Mesenchymal stem cell (in vitro differentiated cells and primary cell): ENCODE measurements at regions not wholly inside any gene's neighbourhood (a gene's known extent, or its start where the extent isn't known, plus 50 kb on each side); places are given as distances from the start of the nearest gene placed in this dataset.
A peak's percentile ranks its signal among the peaks of the same experiment; 100 is the strongest.

Experiments
- DNase-seq: peaks from one replicate; pipeline ENCODE4 v3.0.0-alpha.2; 2013
- H2AFZ ChIP-seq: one replicate; pipeline ENCODE4 v1.6.1; 2013; ENCODE audit warnings: low read depth, mild to moderate bottlenecking, control low read depth, inconsistent platforms, low read length, moderate library complexity
- H2AK5ac ChIP-seq: 2 replicates; pipeline ENCODE4 v1.6.1; 2013; ENCODE audit warnings: low read length, moderate library complexity, mild to moderate bottlenecking, inconsistent platforms; ENCODE audit not compliant: severe bottlenecking
- H2BK120ac ChIP-seq: one replicate; pipeline ENCODE4 v1.6.1; 2013; ENCODE audit warnings: low read depth, mild to moderate bottlenecking, inconsistent platforms, low read length, moderate library complexity
- H2BK12ac ChIP-seq, 2 experiments: one replicate each; pipeline ENCODE4 v1.6.1; 2013; ENCODE audit warnings: inconsistent platforms in 2 of 2, low read length in 2 of 2, mild to moderate bottlenecking in 2 of 2, moderate library complexity in 2 of 2, control low read depth in 1 of 2
- H2BK15ac ChIP-seq: one replicate; pipeline ENCODE4 v1.6.1; 2013; ENCODE audit warnings: mild to moderate bottlenecking, low read depth, inconsistent platforms; ENCODE audit not compliant: poor library complexity, severe bottlenecking
- H2BK5ac ChIP-seq: 2 replicates; pipeline ENCODE4 v1.6.1; 2013; ENCODE audit warnings: low read depth, mild to moderate bottlenecking, low read length, control low read depth, inconsistent platforms; ENCODE audit not compliant: poor library complexity, severe bottlenecking
- H3K14ac ChIP-seq, 2 experiments: one replicate each; pipeline ENCODE4 v1.6.1; 2013; ENCODE audit warnings: inconsistent platforms in 2 of 2, low read length in 2 of 2, control low read depth in 1 of 2, mild to moderate bottlenecking in 1 of 2, moderate library complexity in 1 of 2
- H3K18ac ChIP-seq, 2 experiments: one replicate each; pipeline ENCODE4 v1.6.1; 2013; ENCODE audit warnings: inconsistent platforms in 2 of 2, low read length in 2 of 2, control low read depth in 1 of 2, low read depth in 1 of 2, mild to moderate bottlenecking in 1 of 2
- H3K23ac ChIP-seq, 2 experiments: one replicate each; pipeline ENCODE4 v1.6.1; 2013; ENCODE audit warnings: inconsistent platforms in 2 of 2, low read length in 2 of 2, mild to moderate bottlenecking in 2 of 2, moderate library complexity in 2 of 2, control low read depth in 1 of 2
- H3K27ac ChIP-seq: 2 replicates; pipeline ENCODE4 v1.5.1; 2013; ENCODE audit warnings: mild to moderate bottlenecking, moderate library complexity, low read length, control low read depth, inconsistent platforms; ENCODE audit not compliant: poor library complexity, severe bottlenecking
- H3K27me3 ChIP-seq, 2 experiments: 2 replicates each; pipeline versions ENCODE4 v1.6.1 to v1.7.0; 2013; ENCODE audit warnings: low read length in 2 of 2, mild to moderate bottlenecking in 2 of 2, moderate library complexity in 2 of 2, control low read depth in 1 of 2, inconsistent platforms in 1 of 2; ENCODE audit not compliant: control insufficient read depth in 1 of 2, insufficient read depth in 1 of 2
- H3K36me3 ChIP-seq, 2 experiments: 2 replicates each; pipeline versions ENCODE4 v1.6.1 to v1.7.0; 2013; ENCODE audit warnings: low read length in 2 of 2, control low read depth in 1 of 2, inconsistent platforms in 1 of 2, low read depth in 1 of 2, mild to moderate bottlenecking in 1 of 2; ENCODE audit not compliant: insufficient read depth in 2 of 2, control insufficient read depth in 1 of 2
- H3K4ac ChIP-seq, 2 experiments: one replicate each; pipeline ENCODE4 v1.6.1; 2013; ENCODE audit warnings: inconsistent platforms in 2 of 2, low read length in 2 of 2, mild to moderate bottlenecking in 2 of 2, moderate library complexity in 2 of 2, control low read depth in 1 of 2, low read depth in 1 of 2
- H3K4me1 ChIP-seq: 2 replicates; pipeline ENCODE4 v1.6.1; 2013; ENCODE audit warnings: low read depth, low read length, control low read depth; ENCODE audit not compliant: control insufficient read depth, insufficient read depth
- H3K4me2 ChIP-seq: 2 replicates; pipeline ENCODE4 v1.6.1; 2013; ENCODE audit warnings: low read length, mild to moderate bottlenecking, inconsistent platforms; ENCODE audit not compliant: poor library complexity, severe bottlenecking
- H3K4me3 ChIP-seq, 2 experiments: 2 replicates each; pipeline versions ENCODE4 v1.5.1 to v1.7.0; 2013; ENCODE audit warnings: low read length in 2 of 2, mild to moderate bottlenecking in 2 of 2, control low read depth in 1 of 2, low read depth in 1 of 2; ENCODE audit not compliant: insufficient read depth in 1 of 2
- H3K79me1 ChIP-seq: replicated peaks from 2 replicates; pipeline ENCODE4 v1.6.1; 2013; ENCODE audit warnings: mild to moderate bottlenecking, control low read depth, low read length, inconsistent platforms; ENCODE audit not compliant: poor library complexity, severe bottlenecking
- H3K9ac ChIP-seq: 2 replicates; pipeline ENCODE4 v1.7.0; 2013; ENCODE audit warnings: mild to moderate bottlenecking, low read length, moderate library complexity
- H3K9me3 ChIP-seq: 2 replicates; pipeline ENCODE4 v1.7.0; 2013; ENCODE audit warnings: mild to moderate bottlenecking, low read length; ENCODE audit not compliant: control insufficient read depth
- H4K8ac ChIP-seq: one replicate; pipeline ENCODE4 v1.6.1; 2013; ENCODE audit warnings: inconsistent platforms, mild to moderate bottlenecking, low read length, moderate library complexity
- H4K91ac ChIP-seq: one replicate; pipeline ENCODE4 v1.6.1; 2013; ENCODE audit warnings: mild to moderate bottlenecking, low read length, inconsistent platforms
- WGBS: methylation state at CpG from one replicate; pipeline ENCODE4 v1.1.7; 2013; ENCODE audit warnings: mixed read lengths; 5-methylcytosine and 5-hydroxymethylcytosine counted together

DNA sequence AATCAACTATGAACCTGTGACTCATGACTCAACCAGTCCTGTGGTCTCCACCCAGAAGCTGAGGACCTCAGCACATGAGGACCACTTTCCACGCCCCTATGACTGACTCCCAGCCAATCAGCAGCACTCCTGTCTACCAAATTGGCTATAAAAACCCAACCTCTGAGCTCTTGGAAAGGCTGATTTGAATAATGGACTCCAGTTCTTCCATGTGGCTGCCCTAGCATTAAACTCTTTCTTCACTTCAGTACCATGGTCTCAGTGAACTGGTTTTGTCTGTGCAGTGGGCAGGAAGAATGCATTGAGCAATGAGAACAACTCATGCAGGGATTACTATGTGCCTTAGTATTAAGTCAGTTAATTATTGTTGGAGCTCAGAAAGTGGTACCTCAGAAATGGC, 78.3 kb downstream of the CMPK2 start:
- H2AK5ac ChIP-seq = no peak overlapping the region
- H4K91ac ChIP-seq = no peak overlapping the region
- H3K9ac ChIP-seq = no peak overlapping the region
- WGBS = 61% methylated on average over 1 of the region's 1 CpG
- no peak overlapping the region for H3K14ac ChIP-seq
- peaks cover 0 to 3% of the 10 kb centered on the region in 2 experiments for H3K27me3 ChIP-seq
- no peak overlapping the region for H2BK12ac ChIP-seq
- no peak overlapping the region for H3K23ac ChIP-seq
- no peak overlapping the region for H2BK120ac ChIP-seq
- H3K4me1 ChIP-seq = no peaks in the 10 kb centered on the region
- no peak overlapping the region for H4K8ac ChIP-seq
- no peak overlapping the region for H3K4ac ChIP-seq
- no peaks in the 10 kb centered on the region for H3K79me1 ChIP-seq
- H2BK5ac ChIP-seq = no peak overlapping the region
- no peaks in the 10 kb centered on the region for H3K9me3 ChIP-seq
- no peak overlapping the region for H3K4me3 ChIP-seq
- no peak overlapping the region for H3K18ac ChIP-seq
- H3K36me3 ChIP-seq = no peaks in the 10 kb centered on the region
- DNase-seq = no peak
- H2BK15ac ChIP-seq = no peak overlapping the region
- no peak overlapping the region for H2AFZ ChIP-seq
- no peak overlapping the region for H3K27ac ChIP-seq
- H3K4me2 ChIP-seq = no peak overlapping the region

DNA sequence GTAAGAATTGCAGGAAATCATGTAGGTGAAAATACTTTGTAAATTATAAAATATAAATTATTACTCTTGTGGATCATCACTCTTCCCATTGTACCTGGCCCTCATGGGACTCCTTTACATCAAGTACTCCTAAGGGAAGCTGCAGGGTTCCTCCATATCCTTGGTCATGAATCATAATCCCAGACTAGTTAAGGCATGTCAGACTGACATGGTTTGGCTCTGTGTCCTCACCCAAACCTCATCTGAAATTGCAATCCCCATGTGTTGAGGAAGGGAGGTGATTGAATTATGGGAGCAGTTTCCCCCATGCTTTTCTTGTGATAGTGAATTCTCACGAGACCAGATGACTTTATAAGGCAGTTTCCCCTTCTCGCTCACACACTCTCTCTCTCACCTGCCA, 77.1 kb downstream of the CMPK2 start:
- Histone ChIP-seq H3K14ac (no peak overlapping the region), H3K23ac (no peak overlapping the region), H3K4me3 (no peak overlapping the region), H3K9ac (no peak overlapping the region), H3K36me3 (no peaks in the 10 kb centered on the region), H3K4ac (no peak overlapping the region), H2BK120ac (no peak overlapping the region), H3K4me1 (no peaks in the 10 kb centered on the region), H2AFZ (no peak overlapping the region), H2BK15ac (no peak overlapping the region), H3K4me2 (no peak overlapping the region), H4K91ac (no peak overlapping the region), H3K27me3 (peaks cover 0 to 3% of the 10 kb centered on the region in 2 experiments), H2BK12ac (no peak overlapping the region), H3K9me3 (no peaks in the 10 kb centered on the region), H2AK5ac (no peak overlapping the region), H4K8ac (no peak overlapping the region), H3K27ac (no peak overlapping the region), H3K18ac (no peak overlapping the region), H3K79me1 (no peaks in the 10 kb centered on the region), H2BK5ac (no peak overlapping the region)
- 92% methylated on average over 2 of the region's 2 CpGs for WGBS
- no peak for DNase-seq

- Histone ChIP-seq H3K23ac (no peak overlapping the region), H3K14ac (peak overlapping the region in 1 of 2 experiments; percentile 70)
- 91% methylated on average over 4 of the region's 6 CpGs for WGBS
Observed at GRCh38 chr2:6789559-6790138, 76.1 kb downstream of the CMPK2 start.

DNA sequence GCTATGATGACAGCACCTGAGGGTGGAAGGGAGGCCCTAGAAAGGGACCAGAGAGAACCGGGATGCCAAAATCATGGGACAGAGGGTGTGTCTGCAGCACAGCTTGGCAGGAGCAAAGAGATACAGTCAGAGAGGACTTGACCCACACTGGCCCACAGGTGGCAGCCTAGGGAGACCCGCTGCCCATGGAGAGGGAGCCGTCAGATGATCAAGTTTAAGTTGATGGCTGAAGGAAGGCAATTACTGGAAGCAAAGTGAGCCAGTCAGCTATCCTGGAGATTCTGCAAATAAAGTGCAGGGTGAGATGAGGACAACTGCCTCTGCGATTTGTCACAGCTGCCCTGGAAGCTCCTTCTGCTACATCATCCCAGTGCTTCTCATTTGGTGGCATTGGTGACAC, 74.0 kb downstream of the CMPK2 start:
- H3K14ac ChIP-seq = peak overlapping the region in 1 of 2 experiments; percentile 45
- no peak overlapping the region for H3K4me2 ChIP-seq
- no peak overlapping the region for H3K23ac ChIP-seq
- H2AFZ ChIP-seq = peak overlapping the region; percentile 64
- no peak overlapping the region for H3K4me3 ChIP-seq
- H2BK5ac ChIP-seq = no peak overlapping the region
- no peak overlapping the region for H2BK120ac ChIP-seq
- H3K4me1 ChIP-seq = no peaks in the 10 kb centered on the region
- H3K9me3 ChIP-seq = no peaks in the 10 kb centered on the region
- H3K36me3 ChIP-seq = no peaks in the 10 kb centered on the region
- no peak overlapping the region for H4K91ac ChIP-seq
- no peak overlapping the region for H2BK12ac ChIP-seq
- no peak overlapping the region for H3K4ac ChIP-seq
- no peak overlapping the region for H3K9ac ChIP-seq
- peaks cover 0 to 3% of the 10 kb centered on the region in 2 experiments for H3K27me3 ChIP-seq
- no peak overlapping the region for H3K18ac ChIP-seq
- H4K8ac ChIP-seq = no peak overlapping the region
- no peaks in the 10 kb centered on the region for H3K79me1 ChIP-seq
- no peak overlapping the region for H2BK15ac ChIP-seq
- no peak for DNase-seq
- no peak overlapping the region for H2AK5ac ChIP-seq
- no peak overlapping the region for H3K27ac ChIP-seq
- WGBS = 65% methylated on average over 4 of the region's 4 CpGs

More at GRCh38 chr2:6789559-6790138, 76.1 kb downstream of the CMPK2 start:
- Histone ChIP-seq H3K4me2 (no peak overlapping the region), H3K4me3 (no peak overlapping the region), H2BK5ac (no peak overlapping the region), H3K4ac (no peak overlapping the region), H2AFZ (no peak overlapping the region), H3K27ac (no peak overlapping the region), H2BK120ac (no peak overlapping the region), H3K27me3 (peaks cover 0 to 3% of the 10 kb centered on the region in 2 experiments), H2AK5ac (no peak overlapping the region), H3K36me3 (no peaks in the 10 kb centered on the region), H4K8ac (no peak overlapping the region), H3K9ac (no peak overlapping the region), H3K79me1 (no peaks in the 10 kb centered on the region), H4K91ac (no peak overlapping the region), H2BK12ac (no peak overlapping the region), H3K18ac (no peak overlapping the region), H3K4me1 (no peaks in the 10 kb centered on the region), H3K9me3 (no peaks in the 10 kb centered on the region), H2BK15ac (no peak overlapping the region)
- no peak for DNase-seq
